DOHH2 (cell line): ENCODE measurements at regions not wholly inside any gene's neighbourhood (a gene's known extent, or its start where the extent isn't known, plus 50 kb on each side); places are given as distances from the start of the nearest gene placed in this dataset.

Experiments
- EZH2phosphoT487 ChIP-seq: fragments of 200-600 bp; sonication (generic); IDR thresholded peaks from 2 replicates; pipeline ENCODE4 v1.6.1; 2017; ENCODE audit warnings: borderline replicate concordance, mild to moderate bottlenecking, antibody characterized with exemption, low read length, moderate library complexity, mixed read lengths
- TF ChIP-seq, protein P1 (sequence below): fragments of 200-600 bp; sonication (generic); IDR thresholded peaks from one replicate; pipeline ENCODE4 v1.5.1; 2014; ENCODE audit warnings: antibody characterized with exemption, mild to moderate bottlenecking, low read depth, low read length; ENCODE audit not compliant: poor library complexity, severe bottlenecking

DNA sequence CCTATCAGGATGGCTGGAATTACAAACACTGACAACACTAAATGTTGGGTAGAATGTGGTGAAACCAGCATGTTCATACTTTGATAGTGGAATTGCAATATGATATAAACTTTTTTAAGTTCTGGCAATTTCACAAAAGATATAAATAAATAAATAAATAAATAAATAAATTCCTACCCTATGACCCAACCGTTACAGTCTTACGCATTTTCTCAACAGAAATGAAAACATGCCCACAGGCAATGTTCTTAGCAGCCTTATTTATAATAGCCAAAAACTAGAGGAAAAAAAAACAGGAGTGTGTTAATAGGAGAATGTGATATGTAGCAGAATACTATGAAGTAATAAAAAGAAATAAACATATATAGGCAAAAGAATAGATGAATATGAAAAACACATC is 318.9 kb downstream of the IPMK start:
- TF ChIP-seq, protein P1, sequence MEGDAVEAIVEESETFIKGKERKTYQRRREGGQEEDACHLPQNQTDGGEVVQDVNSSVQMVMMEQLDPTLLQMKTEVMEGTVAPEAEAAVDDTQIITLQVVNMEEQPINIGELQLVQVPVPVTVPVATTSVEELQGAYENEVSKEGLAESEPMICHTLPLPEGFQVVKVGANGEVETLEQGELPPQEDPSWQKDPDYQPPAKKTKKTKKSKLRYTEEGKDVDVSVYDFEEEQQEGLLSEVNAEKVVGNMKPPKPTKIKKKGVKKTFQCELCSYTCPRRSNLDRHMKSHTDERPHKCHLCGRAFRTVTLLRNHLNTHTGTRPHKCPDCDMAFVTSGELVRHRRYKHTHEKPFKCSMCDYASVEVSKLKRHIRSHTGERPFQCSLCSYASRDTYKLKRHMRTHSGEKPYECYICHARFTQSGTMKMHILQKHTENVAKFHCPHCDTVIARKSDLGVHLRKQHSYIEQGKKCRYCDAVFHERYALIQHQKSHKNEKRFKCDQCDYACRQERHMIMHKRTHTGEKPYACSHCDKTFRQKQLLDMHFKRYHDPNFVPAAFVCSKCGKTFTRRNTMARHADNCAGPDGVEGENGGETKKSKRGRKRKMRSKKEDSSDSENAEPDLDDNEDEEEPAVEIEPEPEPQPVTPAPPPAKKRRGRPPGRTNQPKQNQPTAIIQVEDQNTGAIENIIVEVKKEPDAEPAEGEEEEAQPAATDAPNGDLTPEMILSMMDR: no peak
- no peak for TF ChIP-seq EZH2phosphoT487
